ENCODE measurements at regions not wholly inside any gene's neighbourhood (a gene's known extent, or its start where the extent isn't known, plus 50 kb on each side); places are given as distances from the start of the nearest gene placed in this dataset.
A peak's percentile ranks its signal among the peaks of the same experiment; 100 is the strongest.
"Not testable (repeated sequence)": the region's sequence is repeated elsewhere in the genome, so short reads cannot be mapped to it uniquely, and the experiment has no call there.

DNA sequence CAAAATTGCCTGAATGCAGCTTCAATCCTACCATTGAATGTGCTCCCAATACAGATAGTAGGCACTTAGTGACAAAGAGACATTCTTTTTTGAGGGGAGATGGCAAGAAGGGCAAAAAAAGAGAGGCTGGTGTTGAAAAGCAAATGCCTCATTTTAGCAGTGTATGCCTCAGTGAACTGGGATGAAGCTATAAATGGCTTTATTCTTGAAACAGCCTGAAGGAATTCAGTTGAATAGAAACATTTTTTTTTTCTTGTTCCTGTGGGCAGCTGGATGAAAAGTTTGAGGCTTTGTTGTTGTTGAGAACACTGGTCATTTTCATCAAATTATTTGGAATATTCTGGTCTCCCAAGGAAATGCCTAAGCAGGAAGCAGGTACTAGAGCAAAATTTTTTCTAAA lies 228.9 kb downstream of the RNF144A start:
- no peaks in the 10 kb centered on the region for H3K4me1 ChIP-seq (ENCODE audit: control insufficient read depth, insufficient read depth, low read length, poor library complexity, severe bottlenecking)
- Mint-ChIP-seq H3K9me3 (peaks cover 0 to 8% (median 2%) of the 10 kb centered on the region in 7 donors), H3K27ac (no peak overlapping the region), H3K4me3 (no peak overlapping the region), H3K27me3 (no peaks in the 10 kb centered on the region), H3K36me3 (peaks cover 6% of the 10 kb centered on the region), H3K4me1 (no peaks in the 10 kb centered on the region)
- DNase-seq (no peak), ATAC-seq (ENCODE audit: low read depth in 2 of 2) (no peak)
- no peak overlapping the region for H3K4me3 ChIP-seq (ENCODE audit: low read depth, low read length)
- H3K36me3 ChIP-seq (ENCODE audit: control insufficient read depth, insufficient read depth, low read length), result no peaks in the 10 kb centered on the region
- peaks cover 0 to 2% of the 10 kb centered on the region in 2 experiments for H3K9me3 ChIP-seq (ENCODE audit: control insufficient read depth in 2 of 2, low read length in 2 of 2)
- H3K27ac ChIP-seq (ENCODE audit: insufficient read depth, low read length, poor library complexity, severe bottlenecking), result no peak overlapping the region
- no peaks in the 10 kb centered on the region for H3K27me3 ChIP-seq (ENCODE audit: control insufficient read depth, insufficient read depth, low read length)

DNA sequence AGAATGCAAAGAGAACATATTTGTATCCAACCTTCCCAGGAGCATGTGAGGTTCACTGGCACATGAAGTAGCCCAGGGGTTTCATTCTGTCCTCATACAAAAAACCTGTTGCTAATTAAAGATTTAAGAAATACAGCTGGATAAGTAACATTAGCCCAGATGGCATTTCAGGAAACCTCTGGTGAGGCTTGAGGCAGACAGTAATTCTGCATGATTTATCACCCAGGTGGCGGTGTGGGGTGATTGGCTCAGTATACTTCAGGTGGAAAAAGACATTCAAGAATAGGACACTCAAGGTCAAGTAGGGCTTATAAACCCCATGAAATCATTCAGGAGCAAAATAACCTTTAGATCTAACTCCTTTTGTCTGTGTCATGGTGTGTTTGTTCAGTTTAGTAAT lies 237.4 kb downstream of the RNF144A start:
- Mint-ChIP-seq H3K4me1 (peaks cover 0 to 3% (median 0%) of the 10 kb centered on the region in 4 donors), H3K4me3 (no peak overlapping the region), H3K36me3 (peaks cover 5% of the 10 kb centered on the region), H3K27ac (no peak overlapping the region), H3K27me3 (peaks cover 8% of the 10 kb centered on the region), H3K9me3 (peaks cover 1 to 16% (median 6%) of the 10 kb centered on the region in 7 donors)
- ATAC-seq (ENCODE audit: low read depth in 2 of 2), result no peak
- no peaks in the 10 kb centered on the region for H3K36me3 ChIP-seq (ENCODE audit: control insufficient read depth, insufficient read depth, low read length)
- no peak overlapping the region for H3K4me3 ChIP-seq (ENCODE audit: low read depth, low read length)
- H3K9me3 ChIP-seq (ENCODE audit: control insufficient read depth in 2 of 2, low read length in 2 of 2), result peaks cover 0 to 12% of the 10 kb centered on the region in 2 experiments
- H3K27me3 ChIP-seq (ENCODE audit: control insufficient read depth, insufficient read depth, low read length), result no peaks in the 10 kb centered on the region
- no peak for DNase-seq
- no peaks in the 10 kb centered on the region for H3K4me1 ChIP-seq (ENCODE audit: control insufficient read depth, insufficient read depth, low read length, poor library complexity, severe bottlenecking)
- no peak overlapping the region for H3K27ac ChIP-seq (ENCODE audit: insufficient read depth, low read length, poor library complexity, severe bottlenecking)

- Histone ChIP-seq H3K9me3 (ENCODE audit: control insufficient read depth in 2 of 2, low read length in 2 of 2) (peaks cover 0 to 3% of the 10 kb centered on the region in 2 experiments), H3K27me3 (ENCODE audit: control insufficient read depth, insufficient read depth, low read length) (no peaks in the 10 kb centered on the region), H3K27ac (ENCODE audit: insufficient read depth, low read length, poor library complexity, severe bottlenecking) (no peak overlapping the region), H3K4me1 (ENCODE audit: control insufficient read depth, insufficient read depth, low read length, poor library complexity, severe bottlenecking) (no peaks in the 10 kb centered on the region), H3K36me3 (ENCODE audit: control insufficient read depth, insufficient read depth, low read length) (no peaks in the 10 kb centered on the region), H3K4me3 (ENCODE audit: low read depth, low read length) (no peak overlapping the region)
- Mint-ChIP-seq H3K4me3 (no peak overlapping the region), H3K9me3 (peaks cover 0 to 11% (median 0%) of the 10 kb centered on the region in 7 donors), H3K4me1 (peaks cover 0 to 4% (median 0%) of the 10 kb centered on the region in 4 donors), H3K36me3 (peaks cover 14% of the 10 kb centered on the region), H3K27ac (no peak overlapping the region), H3K27me3 (peaks cover 6% of the 10 kb centered on the region)
- no peak for DNase-seq
- ATAC-seq (ENCODE audit: low read depth in 2 of 2), result no peak
Observed at GRCh38 chr2:7161501-7161900, 244.3 kb downstream of the RNF144A start.

DNA sequence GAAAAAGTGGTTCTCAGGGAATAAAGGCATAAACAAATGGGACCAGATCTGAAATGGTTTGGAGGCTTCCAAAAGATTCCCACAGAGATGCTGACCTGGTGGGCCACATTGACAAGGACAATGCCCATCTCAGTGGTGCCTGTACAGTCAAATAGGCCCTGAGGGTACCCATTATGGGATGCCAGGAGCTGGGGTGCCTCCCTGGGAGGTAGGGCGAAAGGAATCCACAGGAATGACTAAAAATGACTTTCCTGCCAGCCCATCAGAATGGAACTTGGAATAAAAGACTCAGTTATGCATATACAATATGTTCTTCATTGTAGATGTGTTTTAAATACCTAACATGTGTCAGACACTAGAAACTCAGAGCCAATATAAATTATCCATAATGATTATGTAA lies 248.5 kb downstream of the RNF144A start:
- peaks cover 8% of the 10 kb centered on the region for H3K36me3 Mint-ChIP-seq
- H3K9me3 Mint-ChIP-seq, result peaks cover 0 to 3% (median 1%) of the 10 kb centered on the region in 7 donors
- Histone ChIP-seq H3K36me3 (ENCODE audit: control insufficient read depth, insufficient read depth, low read length) (no peaks in the 10 kb centered on the region), H3K9me3 (ENCODE audit: control insufficient read depth in 2 of 2, low read length in 2 of 2) (peaks cover 0 to under 1% of the 10 kb centered on the region in 2 experiments), H3K4me3 (ENCODE audit: low read depth, low read length) (no peak overlapping the region), H3K27ac (ENCODE audit: insufficient read depth, low read length, poor library complexity, severe bottlenecking) (no peak overlapping the region), H3K4me1 (ENCODE audit: control insufficient read depth, insufficient read depth, low read length, poor library complexity, severe bottlenecking) (no peaks in the 10 kb centered on the region), H3K27me3 (ENCODE audit: control insufficient read depth, insufficient read depth, low read length) (no peaks in the 10 kb centered on the region)
- no peak for ATAC-seq (ENCODE audit: low read depth in 2 of 2)
- H3K4me3 Mint-ChIP-seq, result peak overlapping the region in 1 of 4 donors; percentile 13
- H3K4me1 Mint-ChIP-seq, result no peaks in the 10 kb centered on the region
- no peak for DNase-seq
- peaks cover 10% of the 10 kb centered on the region for H3K27me3 Mint-ChIP-seq
- H3K27ac Mint-ChIP-seq, result no peak overlapping the region

DNA sequence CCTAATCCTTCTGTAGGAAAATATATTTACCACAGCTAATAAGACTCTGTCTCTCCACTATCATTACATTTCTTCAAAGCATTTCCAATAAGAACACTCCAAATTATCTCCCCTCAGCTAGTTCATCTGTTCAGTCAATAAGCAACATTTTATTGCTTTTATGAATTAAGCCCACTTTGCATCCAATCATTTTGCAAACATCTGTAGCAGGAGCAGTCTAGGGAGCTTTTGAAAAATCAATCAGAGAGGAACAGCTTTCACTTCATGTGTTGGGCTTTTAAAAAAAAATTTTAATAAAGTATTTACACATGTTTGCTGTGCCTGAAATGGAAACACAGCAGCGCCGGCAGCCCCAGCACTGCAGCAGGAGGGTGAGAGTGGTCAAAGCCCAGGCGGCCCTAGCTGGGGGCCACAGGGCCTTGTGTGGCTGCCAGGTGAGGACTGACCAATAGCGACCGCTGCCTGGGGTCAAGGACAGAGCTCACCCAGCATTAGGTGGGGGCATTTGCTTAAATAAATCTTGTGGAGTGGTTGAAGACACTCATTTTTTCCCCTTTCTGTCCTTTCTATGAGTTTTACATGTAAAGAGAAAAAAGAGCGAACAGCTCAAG lies 250.7 kb downstream of the RNF144A start:
- Mint-ChIP-seq H3K4me3 (no peak overlapping the region), H3K4me1 (no peaks in the 10 kb centered on the region), H3K27me3 (peaks cover 10% of the 10 kb centered on the region), H3K27ac (no peak overlapping the region), H3K9me3 (peaks cover 0 to 1% (median 0%) of the 10 kb centered on the region in 7 donors), H3K36me3 (peaks cover 9% of the 10 kb centered on the region)
- Histone ChIP-seq H3K36me3 (ENCODE audit: control insufficient read depth, insufficient read depth, low read length) (no peaks in the 10 kb centered on the region), H3K27ac (ENCODE audit: insufficient read depth, low read length, poor library complexity, severe bottlenecking) (no peak overlapping the region), H3K4me1 (ENCODE audit: control insufficient read depth, insufficient read depth, low read length, poor library complexity, severe bottlenecking) (no peaks in the 10 kb centered on the region), H3K27me3 (ENCODE audit: control insufficient read depth, insufficient read depth, low read length) (no peaks in the 10 kb centered on the region), H3K4me3 (ENCODE audit: low read depth, low read length) (no peak overlapping the region), H3K9me3 (ENCODE audit: control insufficient read depth in 2 of 2, low read length in 2 of 2) (no peaks in the 10 kb centered on the region)
- no peak for ATAC-seq (ENCODE audit: low read depth in 2 of 2)
- no peak for DNase-seq

DNA sequence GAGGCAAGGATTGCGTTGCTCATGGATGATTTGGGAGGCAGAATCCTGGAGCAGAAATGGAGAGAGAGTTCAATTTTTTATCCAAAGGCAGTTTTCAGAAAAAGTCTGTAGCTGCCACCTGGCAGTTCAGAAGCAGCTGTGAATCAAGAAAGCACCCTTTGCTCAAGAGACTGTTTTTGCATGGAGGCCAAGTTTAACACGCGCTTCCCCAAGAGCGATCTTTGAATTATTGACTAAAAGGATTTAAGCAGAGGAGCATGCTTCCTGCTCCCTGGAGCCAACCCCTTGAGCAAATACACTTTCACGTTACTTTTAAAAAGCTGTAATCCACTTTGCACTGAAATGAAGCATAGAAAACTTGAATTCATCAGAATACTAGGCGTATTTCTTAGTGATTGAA lies 252.4 kb downstream of the RNF144A start:
- H3K9me3 Mint-ChIP-seq, result peaks cover 0 to 1% (median under 1%) of the 10 kb centered on the region in 7 donors

DNA sequence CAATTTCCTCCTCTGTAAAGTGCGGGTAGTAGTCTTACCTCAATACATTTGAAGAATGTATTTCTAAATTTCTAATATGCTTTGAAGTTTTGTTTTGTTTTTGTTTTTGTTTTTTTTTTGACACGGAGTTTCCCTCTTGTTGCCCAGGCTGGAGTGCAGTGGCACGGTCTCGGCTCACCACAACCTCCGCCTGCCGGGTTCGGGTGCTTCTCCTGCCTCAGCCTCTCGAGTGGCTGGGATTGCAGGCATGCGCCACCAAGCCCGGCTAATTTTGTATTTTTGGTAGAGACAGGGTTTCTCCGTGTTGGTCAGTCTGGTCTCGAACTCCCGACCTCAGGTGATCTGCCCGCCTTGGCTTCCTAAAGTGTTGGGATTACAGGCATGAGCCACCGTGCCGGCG lies 261.8 kb downstream of the RNF144A start:
- H3K27me3 Mint-ChIP-seq; H3K4me1 ChIP-seq (ENCODE audit: control insufficient read depth, insufficient read depth, low read length, poor library complexity, severe bottlenecking); H3K4me1 Mint-ChIP-seq; H3K27me3 ChIP-seq (ENCODE audit: control insufficient read depth, insufficient read depth, low read length); H3K36me3 ChIP-seq (ENCODE audit: control insufficient read depth, insufficient read depth, low read length); ATAC-seq (ENCODE audit: low read depth in 2 of 2); H3K9me3 ChIP-seq (ENCODE audit: control insufficient read depth in 2 of 2, low read length in 2 of 2); H3K9me3 Mint-ChIP-seq; H3K27ac ChIP-seq (ENCODE audit: insufficient read depth, low read length, poor library complexity, severe bottlenecking); H3K4me3 ChIP-seq (ENCODE audit: low read depth, low read length); H3K4me3 Mint-ChIP-seq; H3K36me3 Mint-ChIP-seq; DNase-seq: not testable (repeated sequence)
- peak overlapping the region in 1 of 3 donors; percentile 48 for H3K27ac Mint-ChIP-seq

More for the DNA sequence above, 252.4 kb downstream of the RNF144A start:
- Mint-ChIP-seq H3K27ac (no peak overlapping the region), H3K36me3 (peaks cover 9% of the 10 kb centered on the region), H3K4me1 (no peaks in the 10 kb centered on the region), H3K27me3 (peaks cover 10% of the 10 kb centered on the region), H3K4me3 (no peak overlapping the region)
- H3K27ac ChIP-seq (ENCODE audit: insufficient read depth, low read length, poor library complexity, severe bottlenecking), result no peak overlapping the region
- no peaks in the 10 kb centered on the region for H3K36me3 ChIP-seq (ENCODE audit: control insufficient read depth, insufficient read depth, low read length)
- H3K4me3 ChIP-seq (ENCODE audit: low read depth, low read length), result no peak overlapping the region
- no peak for ATAC-seq (ENCODE audit: low read depth in 2 of 2)
- no peaks in the 10 kb centered on the region for H3K27me3 ChIP-seq (ENCODE audit: control insufficient read depth, insufficient read depth, low read length)
- H3K4me1 ChIP-seq (ENCODE audit: control insufficient read depth, insufficient read depth, low read length, poor library complexity, severe bottlenecking), result no peaks in the 10 kb centered on the region
- H3K9me3 ChIP-seq (ENCODE audit: control insufficient read depth in 2 of 2, low read length in 2 of 2), result no peaks in the 10 kb centered on the region
- DNase-seq, result no peak

DNA sequence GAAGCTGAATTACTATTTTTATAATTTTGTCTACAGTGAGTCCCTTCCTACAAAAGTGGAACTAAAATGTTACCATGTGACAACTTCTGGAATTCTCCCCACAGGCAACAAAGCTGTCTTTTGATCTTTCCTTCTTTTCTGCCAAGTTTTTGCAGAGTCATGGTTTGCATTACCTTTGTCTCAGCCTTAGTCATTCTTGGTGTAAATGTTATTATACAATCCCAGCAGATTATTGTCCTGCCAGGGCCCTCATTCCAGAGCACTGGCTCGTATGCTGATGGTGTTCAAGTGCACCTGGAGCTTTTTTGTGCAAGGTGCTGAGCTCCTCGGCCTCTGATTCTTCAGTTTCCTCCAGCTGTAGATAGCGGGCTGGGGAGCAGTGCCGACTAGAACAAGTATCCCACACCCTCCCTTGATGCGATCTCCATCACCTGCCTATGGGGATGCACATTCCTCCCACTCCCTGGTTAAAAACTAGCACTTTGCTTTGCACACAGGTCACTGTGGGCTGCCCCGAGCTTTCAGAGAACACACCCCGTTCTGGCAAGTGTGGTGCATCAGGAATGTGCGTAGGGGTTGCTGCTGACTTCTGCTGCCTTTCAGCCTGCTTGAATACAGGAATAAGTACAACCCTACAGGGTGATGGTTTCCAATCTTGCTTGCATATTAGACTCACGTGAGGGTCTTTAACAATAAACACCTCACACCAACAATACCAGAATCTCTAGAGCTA lies 263.6 kb downstream of the RNF144A start:
- no peak for DNase-seq
- Histone ChIP-seq H3K27ac (ENCODE audit: insufficient read depth, low read length, poor library complexity, severe bottlenecking) (no peak overlapping the region), H3K9me3 (ENCODE audit: control insufficient read depth in 2 of 2, low read length in 2 of 2) (no peaks in the 10 kb centered on the region), H3K36me3 (ENCODE audit: control insufficient read depth, insufficient read depth, low read length) (no peaks in the 10 kb centered on the region), H3K4me1 (ENCODE audit: control insufficient read depth, insufficient read depth, low read length, poor library complexity, severe bottlenecking) (no peaks in the 10 kb centered on the region), H3K27me3 (ENCODE audit: control insufficient read depth, insufficient read depth, low read length) (no peaks in the 10 kb centered on the region), H3K4me3 (ENCODE audit: low read depth, low read length) (no peak overlapping the region)
- Mint-ChIP-seq H3K36me3 (no peaks in the 10 kb centered on the region), H3K4me1 (peaks cover 0 to 2% (median 0%) of the 10 kb centered on the region in 4 donors), H3K27ac (no peak overlapping the region), H3K9me3 (no peaks in the 10 kb centered on the region), H3K27me3 (no peaks in the 10 kb centered on the region), H3K4me3 (no peak overlapping the region)
- no peak for ATAC-seq (ENCODE audit: low read depth in 2 of 2)
